Upper lobe of right lung (tissue), 1 donor: ENCODE measurements at regions not wholly inside any gene's neighbourhood (a gene's known extent, or its start where the extent isn't known, plus 50 kb on each side); places are given as distances from the start of the nearest gene placed in this dataset.
A peak's percentile ranks its signal among the peaks of the same experiment; 100 is the strongest.

ENCODE experiments used
- ATAC-seq: fragments of 200-7000 bp; cut with Tn5 transposase; one replicate; pipeline ENCODE4 v1.9.1; 2020; ENCODE audit warnings: mild to moderate bottlenecking, moderate library complexity
- DNase-seq: peaks from one replicate; pipeline ENCODE4 v3.0.0-alpha.2; 2020
- H3K27ac ChIP-seq: fragments of 200-600 bp; one replicate; pipeline ENCODE4 v1.8.0; 2022
- H3K27me3 ChIP-seq: fragments of 200-600 bp; one replicate; pipeline ENCODE4 v1.8.0; 2022; ENCODE audit warnings: mild to moderate bottlenecking
- H3K36me3 ChIP-seq: fragments of 200-600 bp; one replicate; pipeline ENCODE4 v1.8.0; 2022
- H3K4me1 ChIP-seq: fragments of 200-600 bp; one replicate; pipeline ENCODE4 v1.8.0; 2022
- H3K4me3 ChIP-seq: fragments of 200-600 bp; one replicate; pipeline ENCODE4 v1.8.0; 2022; ENCODE audit warnings: mild to moderate bottlenecking
- H3K9me3 ChIP-seq: fragments of 200-600 bp; one replicate; pipeline ENCODE4 v1.8.0; 2022
- intact Hi-C: fragments of 100-400 bp; cut with DNase I; formaldehyde crosslinking; loops from one replicate; pipeline ENCODE4 v1.11.0; 2022
- TF ChIP-seq, protein P1 (sequence below): fragments of 200-600 bp; IDR thresholded peaks from one replicate; pipeline ENCODE4 v1.8.0; 2022; ENCODE audit warnings: antibody characterized with exemption
- donor health status: DM: no; HTN: yes; CAD: no; lungs with severe emphysema.

DNA sequence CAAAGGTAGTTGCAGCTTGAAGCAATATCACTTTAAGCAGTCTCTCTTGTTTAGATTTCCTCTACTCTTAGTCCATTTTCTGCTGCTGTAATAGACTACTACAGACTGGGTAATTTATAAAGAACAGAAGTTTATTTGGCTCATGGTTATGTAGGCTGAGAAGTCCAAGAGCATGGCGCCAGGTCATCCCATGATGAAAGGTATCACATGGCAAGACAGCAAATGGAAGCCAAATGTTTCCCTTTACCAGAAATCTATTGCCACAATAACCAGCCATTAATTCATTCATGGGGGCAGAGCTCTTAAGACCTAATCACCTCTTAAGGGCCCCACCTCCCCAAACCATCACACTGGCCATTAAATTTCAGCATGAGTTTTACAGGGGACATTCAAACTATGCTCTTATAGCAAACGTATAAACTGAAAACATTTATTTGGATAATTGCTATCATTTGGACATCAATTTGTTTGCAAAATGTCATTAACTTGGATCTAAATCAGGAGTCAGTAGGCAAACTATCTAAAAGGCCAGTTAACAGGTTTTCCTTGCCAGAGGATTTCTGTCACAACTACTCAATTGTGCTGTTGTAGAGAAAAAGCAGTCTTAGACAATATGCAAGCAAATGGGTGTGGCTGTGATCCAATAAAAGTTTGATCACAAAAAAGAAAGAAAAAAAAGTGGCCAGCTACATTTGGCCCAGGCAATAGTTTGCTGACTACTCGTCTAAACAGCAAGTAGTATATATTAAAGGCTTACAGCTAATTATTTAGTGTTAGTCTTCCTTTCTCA lies 75.7 kb upstream of the GUCY1A1 start:
- no peak for ATAC-seq
- Histone ChIP-seq H3K4me1 (no peaks in the 10 kb centered on the region), H3K27me3 (no peaks in the 10 kb centered on the region), H3K36me3 (no peaks in the 10 kb centered on the region), H3K4me3 (no peak overlapping the region), H3K9me3 (no peaks in the 10 kb centered on the region), H3K27ac (no peak overlapping the region)
- DNase-seq: no peak
- TF ChIP-seq, protein P1, sequence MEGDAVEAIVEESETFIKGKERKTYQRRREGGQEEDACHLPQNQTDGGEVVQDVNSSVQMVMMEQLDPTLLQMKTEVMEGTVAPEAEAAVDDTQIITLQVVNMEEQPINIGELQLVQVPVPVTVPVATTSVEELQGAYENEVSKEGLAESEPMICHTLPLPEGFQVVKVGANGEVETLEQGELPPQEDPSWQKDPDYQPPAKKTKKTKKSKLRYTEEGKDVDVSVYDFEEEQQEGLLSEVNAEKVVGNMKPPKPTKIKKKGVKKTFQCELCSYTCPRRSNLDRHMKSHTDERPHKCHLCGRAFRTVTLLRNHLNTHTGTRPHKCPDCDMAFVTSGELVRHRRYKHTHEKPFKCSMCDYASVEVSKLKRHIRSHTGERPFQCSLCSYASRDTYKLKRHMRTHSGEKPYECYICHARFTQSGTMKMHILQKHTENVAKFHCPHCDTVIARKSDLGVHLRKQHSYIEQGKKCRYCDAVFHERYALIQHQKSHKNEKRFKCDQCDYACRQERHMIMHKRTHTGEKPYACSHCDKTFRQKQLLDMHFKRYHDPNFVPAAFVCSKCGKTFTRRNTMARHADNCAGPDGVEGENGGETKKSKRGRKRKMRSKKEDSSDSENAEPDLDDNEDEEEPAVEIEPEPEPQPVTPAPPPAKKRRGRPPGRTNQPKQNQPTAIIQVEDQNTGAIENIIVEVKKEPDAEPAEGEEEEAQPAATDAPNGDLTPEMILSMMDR: no peak
- intact Hi-C loops: no loop called here

DNA sequence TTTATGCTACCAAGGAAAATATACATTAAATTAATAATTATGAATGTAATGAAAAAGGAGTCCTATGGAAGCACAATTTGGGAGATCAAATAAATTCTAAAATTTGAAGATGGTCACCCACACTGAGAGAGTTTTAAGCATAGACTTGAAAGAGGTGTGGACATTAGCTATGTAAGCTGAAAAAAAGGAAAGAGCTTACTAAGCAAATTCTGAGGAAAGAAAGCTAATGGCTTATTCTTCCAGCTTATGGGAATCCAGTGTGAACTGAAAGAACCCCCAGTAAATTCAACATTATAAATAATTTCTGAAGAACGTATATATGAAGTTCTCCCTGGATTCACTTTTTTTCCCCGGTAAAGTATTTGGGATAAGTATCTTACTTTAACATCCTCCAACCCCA lies 78.2 kb upstream of the GUCY1A1 start:
- DNase-seq: no peak
- H3K4me1 ChIP-seq: peaks cover under 1% of the 10 kb centered on the region
- H3K9me3 ChIP-seq: no peaks in the 10 kb centered on the region
- H3K27me3 ChIP-seq: no peaks in the 10 kb centered on the region
- TF ChIP-seq, protein P1: no peak
- no peak overlapping the region for H3K4me3 ChIP-seq
- intact Hi-C loops: no loop called here
- ATAC-seq: no peak
- no peaks in the 10 kb centered on the region for H3K36me3 ChIP-seq
- H3K27ac ChIP-seq: no peak overlapping the region

- H3K9me3 ChIP-seq: no peaks in the 10 kb centered on the region
- TF ChIP-seq, protein P1: no peak
- no peak for DNase-seq
- ATAC-seq: no peak
- H3K36me3 ChIP-seq: no peaks in the 10 kb centered on the region
- H3K27ac ChIP-seq: no peak overlapping the region
- intact Hi-C loops: no loop called here
- no peaks in the 10 kb centered on the region for H3K27me3 ChIP-seq
- H3K4me3 ChIP-seq: no peak overlapping the region
- H3K4me1 ChIP-seq: peaks cover 6% of the 10 kb centered on the region
These were observed 78.9 kb upstream of the GUCY1A1 start for GRCh38 chr4:155587766-155588165.

- Histone ChIP-seq H3K4me3 (no peak overlapping the region), H3K4me1 (peaks cover 10% of the 10 kb centered on the region), H3K27me3 (no peaks in the 10 kb centered on the region), H3K36me3 (no peaks in the 10 kb centered on the region), H3K9me3 (no peaks in the 10 kb centered on the region), H3K27ac (no peak overlapping the region)
- intact Hi-C loops: no loop called here
- no peak for DNase-seq
- TF ChIP-seq, protein P1: no peak
- ATAC-seq: peak; percentile 80
These were observed 83.6 kb upstream of the GUCY1A1 start for GRCh38 chr4:155582971-155583437.

- H3K4me1 ChIP-seq: peaks cover 10% of the 10 kb centered on the region
- ATAC-seq (no peak), DNase-seq (no peak)
- TF ChIP-seq, protein P1: no peak
- H3K4me3 ChIP-seq: no peak overlapping the region
- H3K36me3 ChIP-seq: no peaks in the 10 kb centered on the region
- intact Hi-C loops: no loop called here
- H3K9me3 ChIP-seq: no peaks in the 10 kb centered on the region
- H3K27ac ChIP-seq: no peak overlapping the region
- H3K27me3 ChIP-seq: no peaks in the 10 kb centered on the region
These were observed 84.6 kb upstream of the GUCY1A1 start for GRCh38 chr4:155582041-155582440.
